CD4-positive, CD25-positive, alpha-beta regulatory T cell (primary cell): ENCODE measurements at regions not wholly inside any gene's neighbourhood (a gene's known extent, or its start where the extent isn't known, plus 50 kb on each side); places are given as distances from the start of the nearest gene placed in this dataset.

Source experiments
- ATAC-seq, 2 donors: fragments of 150-1000 bp; cut with Tn5 transposase; one replicate each; pipeline ENCODE4 v1.10.0; 2021; ENCODE audit warnings: low read depth in 2 of 2, moderate number of reproducible peaks in 2 of 2, moderate library complexity in 1 of 2
- DNase-seq, 3 donors: peaks; one replicate each; pipeline versions ENCODE4 v3.0.0 to v3.0.0-alpha.2; 2012 to 2022; ENCODE audit warnings: mixed read lengths in 1 of 3
- H3K27ac ChIP-seq: one replicate; pipeline ENCODE4 v1.7.0; 2013; ENCODE audit warnings: mild to moderate bottlenecking, low read length; ENCODE audit not compliant: insufficient read depth, poor library complexity, severe bottlenecking
- H3K27me3 ChIP-seq: one replicate; pipeline ENCODE4 v1.7.0; 2013; ENCODE audit warnings: low read length; ENCODE audit not compliant: control insufficient read depth, insufficient read depth
- H3K36me3 ChIP-seq: one replicate; pipeline ENCODE4 v1.7.0; 2013; ENCODE audit warnings: mild to moderate bottlenecking, low read length, moderate library complexity; ENCODE audit not compliant: control insufficient read depth, insufficient read depth
- H3K4me1 ChIP-seq: 2 replicates; pipeline ENCODE4 v1.7.0; 2013; ENCODE audit warnings: mild to moderate bottlenecking, low read length; ENCODE audit not compliant: insufficient read depth, control insufficient read depth, poor library complexity, severe bottlenecking
- H3K4me3 ChIP-seq: one replicate; pipeline ENCODE4 v1.7.0; 2013; ENCODE audit warnings: low read depth, mild to moderate bottlenecking, low read length, moderate library complexity
- H3K9me3 ChIP-seq, 2 experiments: 1 replicate in 1 of 2; 2 replicates in 1 of 2; pipeline ENCODE4 v1.7.0; 2013; ENCODE audit warnings: low read length in 2 of 2, mild to moderate bottlenecking in 1 of 2, moderate library complexity in 1 of 2; ENCODE audit not compliant: control insufficient read depth in 2 of 2
- H3K27ac Mint-ChIP-seq, 3 donors: one replicate each; pipeline ENCODE4 v1.8.0; 2020 to 2022; ENCODE audit warnings: mild to moderate bottlenecking in 3 of 3, mixed read lengths in 3 of 3, moderate library complexity in 2 of 3
- H3K27me3 Mint-ChIP-seq: one replicate; pipeline ENCODE4 v1.8.0; 2022; ENCODE audit warnings: mild to moderate bottlenecking, mixed read lengths
- H3K36me3 Mint-ChIP-seq: one replicate; pipeline ENCODE4 v1.8.0; 2020; ENCODE audit warnings: mixed read lengths
- H3K4me1 Mint-ChIP-seq, 4 donors: one replicate each; pipeline ENCODE4 v1.8.0; 2020 to 2022; ENCODE audit warnings: mixed read lengths in 4 of 4, mild to moderate bottlenecking in 1 of 4
- H3K4me3 Mint-ChIP-seq, 4 donors: one replicate each; pipeline ENCODE4 v1.8.0; 2020 to 2022; ENCODE audit warnings: mild to moderate bottlenecking in 4 of 4, mixed read lengths in 4 of 4, moderate library complexity in 3 of 4
- H3K9me3 Mint-ChIP-seq, 7 donors: one replicate each; pipeline ENCODE4 v1.8.0; 2020 to 2022; ENCODE audit warnings: mixed read lengths in 7 of 7, mild to moderate bottlenecking in 3 of 7, moderate library complexity in 2 of 7

- Mint-ChIP-seq H3K27ac (no peak overlapping the region), H3K36me3 (no peaks in the 10 kb centered on the region), H3K4me1 (no peaks in the 10 kb centered on the region), H3K4me3 (no peak overlapping the region), H3K9me3 (peaks cover 0 to 11% (median 1%) of the 10 kb centered on the region in 7 donors), H3K27me3 (no peaks in the 10 kb centered on the region)
- no peaks in the 10 kb centered on the region for H3K27me3 ChIP-seq
- H3K4me1 ChIP-seq, result no peaks in the 10 kb centered on the region
- H3K4me3 ChIP-seq, result no peak overlapping the region
- DNase-seq, result no peak
- H3K9me3 ChIP-seq, result no peaks in the 10 kb centered on the region
- no peak for ATAC-seq
- H3K27ac ChIP-seq, result no peak overlapping the region
- H3K36me3 ChIP-seq, result no peaks in the 10 kb centered on the region
These were observed 348.7 kb downstream of the PBX1 start for GRCh38 chr1:164907666-164908065.

- Histone ChIP-seq H3K4me1 (no peaks in the 10 kb centered on the region), H3K27me3 (no peaks in the 10 kb centered on the region), H3K9me3 (no peaks in the 10 kb centered on the region), H3K4me3 (no peak overlapping the region), H3K36me3 (no peaks in the 10 kb centered on the region), H3K27ac (no peak overlapping the region)
- no peak overlapping the region for H3K4me3 Mint-ChIP-seq
- no peak overlapping the region for H3K27ac Mint-ChIP-seq
- peaks cover 0 to 20% (median 4%) of the 10 kb centered on the region in 7 donors for H3K9me3 Mint-ChIP-seq
- DNase-seq (no peak), ATAC-seq (no peak)
- no peaks in the 10 kb centered on the region for H3K27me3 Mint-ChIP-seq
- no peaks in the 10 kb centered on the region for H3K4me1 Mint-ChIP-seq
- no peaks in the 10 kb centered on the region for H3K36me3 Mint-ChIP-seq
These were observed 346.9 kb downstream of the PBX1 start for GRCh38 chr1:164905869-164906268.

GRCh38 chr1:164902491-164902890 is 343.5 kb downstream of the PBX1 start:
- H3K36me3 Mint-ChIP-seq, result no peaks in the 10 kb centered on the region
- H3K4me3 Mint-ChIP-seq, result no peak overlapping the region
- no peaks in the 10 kb centered on the region for H3K4me1 Mint-ChIP-seq
- Histone ChIP-seq H3K4me1 (no peaks in the 10 kb centered on the region), H3K9me3 (no peaks in the 10 kb centered on the region), H3K36me3 (no peaks in the 10 kb centered on the region), H3K27ac (no peak overlapping the region), H3K4me3 (no peak overlapping the region), H3K27me3 (no peaks in the 10 kb centered on the region)
- H3K27ac Mint-ChIP-seq, result no peak overlapping the region
- ATAC-seq (no peak), DNase-seq (no peak)
- no peaks in the 10 kb centered on the region for H3K27me3 Mint-ChIP-seq
- peaks cover 0 to 15% (median 5%) of the 10 kb centered on the region in 7 donors for H3K9me3 Mint-ChIP-seq
